ENCODE measurements at regions not wholly inside any gene's neighbourhood (a gene's known extent, or its start where the extent isn't known, plus 50 kb on each side); places are given as distances from the start of the nearest gene placed in this dataset.

DNA sequence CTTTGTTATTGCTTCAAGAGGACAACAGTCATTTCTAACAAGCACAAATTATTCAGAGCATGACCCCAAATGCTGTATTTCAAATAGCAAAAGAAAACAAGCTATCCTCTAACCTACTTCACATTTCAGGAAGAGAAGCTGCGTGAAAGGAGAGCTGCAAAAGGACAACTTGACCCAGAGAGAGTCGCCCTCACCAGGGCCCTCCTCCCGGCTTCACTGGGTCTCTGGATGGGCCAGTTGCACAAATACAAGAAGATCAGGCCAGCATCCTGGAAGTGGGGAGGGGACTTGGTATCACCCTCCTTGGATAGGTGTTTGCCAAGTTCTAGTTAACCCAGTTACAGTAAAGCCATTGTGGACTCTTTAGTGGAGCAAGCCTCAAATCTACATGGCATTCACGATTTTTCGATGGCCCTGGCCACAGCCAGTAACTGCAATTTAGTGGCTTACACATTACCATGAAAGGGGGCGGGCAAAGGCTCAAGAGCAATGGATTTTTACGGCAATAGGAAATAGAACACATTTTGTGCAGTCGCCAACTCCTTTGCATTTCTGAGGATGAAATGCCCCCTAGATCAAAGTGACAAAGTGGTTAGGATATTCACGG is 166.9 kb upstream of the DIO2 start:
- TF ChIP-seq POLR2A (IDR thresholded peaks at IDR 0.05; ENCODE audit: extremely low read depth, insufficient read length) (no peak), MYC (IDR thresholded peaks at IDR 0.05; ENCODE audit: low read depth, low read length) (no peak)
- TF ChIP-seq, protein P1, sequence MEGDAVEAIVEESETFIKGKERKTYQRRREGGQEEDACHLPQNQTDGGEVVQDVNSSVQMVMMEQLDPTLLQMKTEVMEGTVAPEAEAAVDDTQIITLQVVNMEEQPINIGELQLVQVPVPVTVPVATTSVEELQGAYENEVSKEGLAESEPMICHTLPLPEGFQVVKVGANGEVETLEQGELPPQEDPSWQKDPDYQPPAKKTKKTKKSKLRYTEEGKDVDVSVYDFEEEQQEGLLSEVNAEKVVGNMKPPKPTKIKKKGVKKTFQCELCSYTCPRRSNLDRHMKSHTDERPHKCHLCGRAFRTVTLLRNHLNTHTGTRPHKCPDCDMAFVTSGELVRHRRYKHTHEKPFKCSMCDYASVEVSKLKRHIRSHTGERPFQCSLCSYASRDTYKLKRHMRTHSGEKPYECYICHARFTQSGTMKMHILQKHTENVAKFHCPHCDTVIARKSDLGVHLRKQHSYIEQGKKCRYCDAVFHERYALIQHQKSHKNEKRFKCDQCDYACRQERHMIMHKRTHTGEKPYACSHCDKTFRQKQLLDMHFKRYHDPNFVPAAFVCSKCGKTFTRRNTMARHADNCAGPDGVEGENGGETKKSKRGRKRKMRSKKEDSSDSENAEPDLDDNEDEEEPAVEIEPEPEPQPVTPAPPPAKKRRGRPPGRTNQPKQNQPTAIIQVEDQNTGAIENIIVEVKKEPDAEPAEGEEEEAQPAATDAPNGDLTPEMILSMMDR (IDR thresholded peaks at IDR 0.05; ENCODE audit: low read depth, low read length) = no peak
